NCI-H526 (cell line): ENCODE measurements at regions not wholly inside any gene's neighbourhood (a gene's known extent, or its start where the extent isn't known, plus 50 kb on each side); places are given as distances from the start of the nearest gene placed in this dataset.
"Not testable (repeated sequence)": the region's sequence is repeated elsewhere in the genome, so short reads cannot be mapped to it uniquely, and the experiment has no call there.

Experiments used
- DNase-seq, 2 experiments: peaks; one replicate each; lab custom pipeline; 2025; lab: John Stamatoyannopoulos, UW

DNA sequence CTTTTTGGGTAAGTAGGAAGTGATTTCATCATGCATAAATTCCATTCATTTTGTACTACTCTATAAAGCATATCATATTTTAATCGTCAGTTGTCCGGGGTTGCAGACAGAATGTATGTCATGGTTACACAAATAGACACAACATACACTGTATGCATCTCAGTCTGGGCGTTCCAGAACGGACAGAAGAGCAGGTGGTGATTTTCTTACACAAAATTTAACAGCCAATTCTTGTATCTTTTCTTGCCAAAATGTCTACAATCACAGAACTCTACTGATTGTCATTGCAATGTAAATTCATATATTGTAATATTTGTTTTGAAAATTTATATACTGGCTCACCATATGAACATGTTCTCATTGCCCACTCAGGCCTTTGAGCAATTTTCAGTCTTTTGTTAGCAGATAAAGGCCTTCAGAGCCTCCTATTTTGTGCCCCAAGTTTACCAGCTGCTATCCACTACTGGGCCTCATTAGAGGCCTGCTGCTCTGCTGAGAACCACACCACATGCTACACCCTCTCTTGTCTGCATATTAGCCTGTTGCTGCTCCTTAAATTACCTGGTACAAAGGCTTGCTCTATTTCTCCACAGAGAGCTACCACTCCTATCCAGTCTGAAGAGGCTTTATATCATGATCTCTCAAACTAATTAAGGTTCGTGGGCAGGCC, 61.5 kb downstream of the PRDM13 start:
- DNase-seq = no peak

- DNase-seq = no peak
Observed at GRCh38 chr6:99689916-99690685, 83.5 kb downstream of the PRDM13 start.

DNA sequence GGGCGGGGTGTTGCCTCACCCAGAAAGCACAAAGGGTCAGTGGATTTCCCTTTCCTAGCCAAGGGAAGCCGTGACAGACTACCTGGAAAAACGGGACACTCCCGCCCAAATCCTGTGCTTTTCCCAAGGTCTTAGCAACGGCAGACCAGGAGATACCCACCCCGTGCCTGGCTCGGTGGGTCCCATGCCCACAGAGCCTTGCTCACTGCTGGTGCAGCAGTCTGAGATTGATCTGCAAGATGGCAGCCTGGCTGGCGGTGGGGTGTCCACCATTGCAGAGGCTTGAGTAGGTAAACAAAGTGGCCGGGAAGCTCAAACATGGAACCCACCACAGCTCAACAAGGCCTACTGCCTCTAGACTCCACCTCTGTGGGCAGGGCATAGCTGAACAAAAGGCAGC, 95.7 kb downstream of the PRDM13 start:
- not testable (repeated sequence) for DNase-seq

DNA sequence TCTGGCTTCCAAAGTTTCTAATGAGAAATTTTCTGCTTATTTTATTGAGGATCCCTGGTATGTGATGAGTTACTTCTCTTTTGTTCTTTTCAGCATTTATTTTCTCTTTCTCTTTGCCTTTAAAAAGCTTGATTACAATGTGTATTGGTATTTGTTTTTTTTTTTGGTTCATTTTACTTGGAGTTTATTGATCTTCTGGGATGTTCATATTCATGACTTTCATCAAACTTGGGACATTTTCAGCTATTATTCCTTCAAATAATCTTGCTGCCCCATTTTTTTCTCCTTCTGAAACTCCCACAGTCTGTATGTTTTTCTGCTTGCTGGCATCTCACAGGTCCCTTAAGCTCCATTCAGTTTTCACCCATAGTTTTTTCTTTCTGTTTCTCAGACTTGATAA, 102.4 kb downstream of the PRDM13 start:
- no peak for DNase-seq

- DNase-seq = no peak
Observed at GRCh38 chr6:99711302-99711701, 104.7 kb downstream of the PRDM13 start.

DNA sequence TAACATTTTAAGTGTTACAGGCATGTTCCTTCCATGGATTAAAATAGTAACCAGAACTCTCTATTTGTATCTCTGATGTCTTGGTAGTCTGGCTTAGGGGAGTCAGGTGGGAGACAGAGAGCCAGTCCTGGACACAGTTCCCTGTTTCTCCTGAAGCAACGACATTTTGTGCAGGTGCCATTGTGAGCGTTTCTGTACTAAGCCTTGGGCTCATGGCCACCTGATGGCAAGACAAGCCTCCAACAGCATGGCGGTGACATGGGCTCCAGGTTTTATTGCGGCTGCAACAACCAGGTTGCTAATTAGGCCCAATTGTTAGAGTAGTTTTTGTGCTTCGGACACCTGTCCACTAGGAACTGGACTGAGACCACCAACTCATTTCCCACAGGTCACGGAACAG, 105.3 kb downstream of the PRDM13 start:
- no peak for DNase-seq

DNA sequence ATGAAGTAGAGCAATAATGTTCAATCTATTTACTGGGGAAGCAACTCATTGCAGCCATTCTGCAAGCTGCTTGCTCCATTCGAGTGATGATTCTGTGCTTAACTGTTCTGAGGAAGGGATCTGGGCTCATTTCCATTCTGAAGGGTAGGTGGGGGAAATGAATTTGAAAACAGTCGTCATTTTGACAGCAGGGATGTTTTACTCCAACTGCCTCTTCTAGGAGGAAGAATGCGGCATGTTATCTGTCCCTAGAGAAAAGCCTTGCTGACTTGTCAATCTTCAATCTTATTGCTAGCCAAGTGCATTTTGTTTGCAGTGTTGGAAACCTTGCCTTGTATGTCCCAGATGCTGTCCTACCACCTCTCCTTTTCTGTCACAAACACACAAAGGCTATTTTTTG, 105.9 kb downstream of the PRDM13 start:
- no peak for DNase-seq

GRCh38 chr6:99722043-99722442, 115.4 kb downstream of the PRDM13 start:
- not testable (repeated sequence) for DNase-seq

DNA sequence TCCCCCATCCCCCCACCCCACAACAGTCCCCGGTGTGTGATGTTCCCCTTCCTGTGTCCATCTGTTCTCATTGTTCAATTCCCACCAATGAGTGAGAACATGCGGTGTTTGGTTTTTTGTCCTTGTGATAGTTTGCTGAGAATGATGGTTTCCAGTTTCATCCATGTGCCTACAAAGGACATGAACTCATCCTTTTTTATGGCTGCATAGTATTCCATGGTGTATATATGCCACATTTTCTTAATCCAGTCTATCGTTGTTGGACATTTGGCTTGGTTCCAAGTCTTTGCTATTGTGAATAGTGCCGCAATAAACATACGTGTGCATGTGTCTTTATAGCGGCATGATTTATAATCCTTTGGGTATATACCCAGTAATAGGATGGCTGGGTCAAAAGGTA, 123.6 kb downstream of the PRDM13 start:
- DNase-seq = not testable (repeated sequence)

GRCh38 chr6:99736302-99736701, 129.7 kb downstream of the PRDM13 start:
- peak in 1 of 2 experiments; percentile 33 for DNase-seq

DNA sequence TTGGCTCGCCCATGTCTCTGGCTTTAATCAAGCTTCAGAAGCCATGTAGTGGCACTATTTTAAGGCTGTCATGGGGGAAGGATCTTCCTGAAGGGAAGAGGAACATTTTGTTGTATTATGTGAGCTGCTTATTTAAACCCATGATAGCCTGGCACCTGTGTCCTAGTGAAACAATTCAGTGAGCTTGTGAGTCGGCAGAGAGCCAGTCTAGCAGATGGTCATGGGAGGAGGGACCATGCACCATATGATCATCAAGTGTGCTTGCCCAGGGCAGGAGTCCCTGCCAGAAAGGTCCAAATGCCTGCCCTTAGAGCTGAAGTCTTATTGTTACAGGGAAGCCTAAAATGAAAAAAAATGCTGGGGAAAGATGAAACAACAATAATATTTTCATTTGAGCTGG, 132.9 kb downstream of the PRDM13 start:
- DNase-seq = no peak

DNA sequence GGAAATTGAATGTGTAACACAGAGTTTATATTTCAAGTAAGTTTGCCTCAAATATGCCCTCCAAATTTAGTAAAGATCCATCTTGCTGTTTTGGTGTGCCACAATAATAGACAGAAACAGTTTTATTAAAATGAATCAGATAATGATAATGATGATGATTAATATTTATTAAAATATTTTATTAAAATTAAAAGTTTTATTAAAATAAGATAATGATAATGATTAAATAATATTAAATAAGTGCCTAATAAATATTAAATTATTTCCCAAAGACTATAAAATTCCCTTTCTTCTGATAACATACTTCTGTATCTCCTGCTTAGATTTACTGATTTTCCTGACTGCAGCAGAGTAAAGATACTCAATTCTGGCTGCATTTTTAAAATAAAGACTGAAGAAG, 134.5 kb downstream of the PRDM13 start:
- no peak for DNase-seq

DNA sequence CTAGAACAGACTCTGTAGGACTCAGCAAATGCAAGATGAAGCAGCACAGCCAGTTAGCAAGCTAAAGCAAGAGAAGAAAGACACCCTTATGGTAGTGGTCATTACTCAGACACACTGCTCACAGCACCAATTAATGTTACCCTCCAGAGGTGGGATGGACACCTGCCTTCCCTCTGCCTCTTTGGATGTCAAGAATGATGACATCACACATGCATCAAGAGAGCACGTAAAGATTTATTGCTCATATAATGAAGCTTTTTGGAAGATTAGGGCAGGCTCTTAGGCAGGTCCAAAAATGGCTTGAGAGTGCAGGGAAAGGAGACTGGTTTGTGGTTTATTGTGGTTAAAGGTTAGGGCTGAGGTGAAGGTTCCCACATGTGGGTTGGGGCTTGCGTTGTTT, 137.0 kb downstream of the PRDM13 start:
- no peak for DNase-seq

- no peak for DNase-seq
Observed at GRCh38 chr6:99745651-99746050, 139.0 kb downstream of the PRDM13 start.

- peak; percentile 85 to 89 for DNase-seq
Observed at GRCh38 chr6:99746261-99746895, 139.7 kb downstream of the PRDM13 start.

DNA sequence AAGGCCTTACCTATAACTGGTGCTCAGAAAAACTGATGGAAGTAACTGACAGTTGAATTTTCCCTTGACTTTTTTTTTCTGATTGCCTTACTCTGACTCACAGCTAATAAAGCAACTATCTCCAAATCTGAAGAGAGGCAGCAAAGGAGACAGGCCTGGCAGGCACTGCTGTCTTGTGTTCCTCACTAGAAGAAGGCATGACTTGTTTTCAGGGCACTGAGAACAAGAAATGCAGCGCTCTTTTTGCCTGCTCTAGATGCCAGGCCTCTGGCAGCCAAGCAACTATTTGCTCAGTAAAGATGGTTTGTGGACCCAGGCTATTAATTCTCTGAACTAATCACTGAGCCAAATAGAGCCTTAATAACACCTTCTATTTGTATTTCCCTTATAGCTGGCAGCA, 155.1 kb downstream of the PRDM13 start:
- no peak for DNase-seq

GRCh38 chr6:99768166-99768565, 161.5 kb downstream of the PRDM13 start:
- no peak for DNase-seq

DNA sequence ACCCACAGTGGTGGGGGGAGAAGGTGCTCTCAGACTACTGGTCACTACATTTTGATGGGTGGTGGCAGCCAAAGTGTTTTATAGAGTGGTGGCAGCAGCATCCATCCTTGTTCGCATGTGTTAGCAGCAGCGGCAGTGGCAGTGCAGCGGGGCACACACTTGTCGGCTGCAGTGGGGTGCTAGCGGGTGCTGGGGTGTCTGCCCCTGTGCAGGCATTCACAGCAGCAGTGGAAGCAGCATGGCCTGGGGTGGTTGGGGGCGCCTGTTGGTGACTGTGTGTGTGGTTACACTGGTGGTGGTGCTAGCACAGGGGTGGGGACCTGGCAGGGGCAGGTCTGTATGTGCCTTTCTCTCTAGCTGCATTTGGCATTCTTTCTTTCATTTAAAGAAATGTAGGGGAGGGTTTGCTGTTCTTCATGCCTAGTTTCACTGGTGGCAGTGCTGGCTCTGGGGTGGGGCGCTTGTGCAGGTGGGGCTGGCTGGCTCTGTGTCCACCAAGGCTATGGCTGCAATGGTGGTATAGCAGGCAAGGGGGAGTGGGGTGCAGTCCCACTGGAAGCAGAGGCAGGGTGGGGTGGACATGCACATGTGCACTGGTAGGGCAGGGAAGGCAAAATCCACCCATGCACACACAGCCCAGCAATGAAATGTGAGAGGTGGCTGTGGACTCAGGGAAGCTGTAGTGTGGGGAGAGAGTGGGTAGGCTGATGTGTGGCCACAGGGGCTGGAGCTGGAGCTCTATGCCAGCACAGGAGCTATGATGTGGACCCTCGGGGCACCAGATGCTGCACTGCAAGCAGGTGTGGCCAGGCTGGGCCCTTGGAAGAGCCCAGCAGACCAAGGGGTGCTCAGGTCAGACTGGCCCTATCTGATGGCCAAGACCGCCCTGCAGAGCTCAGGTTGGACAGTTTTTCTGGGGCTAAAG, 173.3 kb downstream of the PRDM13 start:
- DNase-seq = no peak

DNA sequence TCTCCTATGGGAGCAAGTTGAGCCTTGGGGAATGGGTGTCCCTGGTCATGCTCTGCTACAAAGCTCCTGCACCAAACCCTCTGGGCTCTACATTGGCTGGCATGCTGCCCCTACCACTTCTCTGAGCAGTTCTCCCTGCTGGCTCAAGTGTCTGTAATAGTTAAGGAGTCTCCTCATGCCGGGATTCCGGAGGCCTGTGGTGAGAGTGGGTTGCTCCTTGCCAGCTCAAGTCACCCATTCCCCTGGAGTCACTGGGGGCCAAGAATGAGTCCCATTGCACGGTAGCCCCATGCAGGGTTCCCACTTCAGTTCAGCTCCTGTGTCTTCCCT, 173.9 kb downstream of the PRDM13 start:
- no peak for DNase-seq

DNA sequence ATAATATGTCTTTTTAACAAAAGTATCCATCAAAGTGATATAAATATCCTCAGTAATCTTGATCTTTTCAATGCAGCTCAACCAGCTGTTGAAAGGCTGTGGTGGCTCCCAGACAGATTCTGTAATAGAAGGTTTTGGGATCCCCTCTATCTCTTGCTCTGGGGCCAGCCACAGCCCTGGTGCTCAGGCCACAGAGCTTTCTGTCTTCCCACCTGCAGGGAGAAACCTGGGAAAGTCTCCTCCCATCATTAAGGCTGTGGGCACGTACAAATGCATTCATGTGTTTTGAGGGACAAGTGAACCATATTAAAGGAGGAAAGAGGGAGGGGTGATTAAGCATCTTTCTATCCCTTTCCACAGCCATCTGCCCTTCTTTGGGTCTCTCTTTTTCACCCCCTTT, 183.1 kb downstream of the PRDM13 start:
- no peak for DNase-seq

GRCh38 chr6:99790679-99791078, 184.0 kb downstream of the PRDM13 start:
- peak in 1 of 2 experiments; percentile 42 for DNase-seq

DNA sequence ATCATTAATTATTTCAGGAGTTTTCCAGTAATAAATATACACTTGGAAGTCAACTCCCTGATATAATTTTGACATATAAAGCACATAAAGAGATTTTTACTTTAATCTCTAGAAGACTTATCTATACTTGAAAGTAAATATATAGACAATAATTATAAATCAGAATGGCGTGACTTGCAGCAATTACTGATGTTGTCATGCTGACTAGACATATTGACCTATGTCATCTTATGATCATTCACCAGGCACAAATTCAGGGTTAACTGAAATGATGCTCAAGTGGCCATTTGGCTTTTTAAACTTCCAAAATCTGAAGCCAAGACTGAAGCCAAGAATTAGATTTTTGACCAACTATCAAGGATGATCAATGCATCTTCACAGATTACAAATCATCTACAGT, 192.2 kb downstream of the MCHR2 start:
- no peak for DNase-seq
